WTC11 (cell line): ENCODE measurements at regions not wholly inside any gene's neighbourhood (a gene's known extent, or its start where the extent isn't known, plus 50 kb on each side); places are given as distances from the start of the nearest gene placed in this dataset.

Experiments used
- ATAC-seq: fragments of 200-7000 bp; cut with Tn5 transposase; 2 replicates; pipeline ENCODE4 v1.10.0; 2021; ENCODE audit warnings: mild to moderate bottlenecking, moderate library complexity
- CTCF ChIA-PET: fragments of 300-600 bp; sonication (Branson Sonifier 250); formaldehyde crosslinking; loops from one replicate; lab custom pipeline; 2021; ENCODE audit warnings: antibody characterized with exemption; lab: Charles Lee
- POLR2A ChIA-PET: fragments of 350-600 bp; sonication (Branson Sonifier 250); formaldehyde crosslinking; loops from one replicate; lab custom pipeline; 2021; ENCODE audit warnings: antibody characterized with exemption; lab: Charles Lee
- DNase-seq: peaks from one replicate; pipeline ENCODE4 v3.0.0; 2021; ENCODE audit warnings: low spot score
- H3K27ac Mint-ChIP-seq: 2 replicates; pipeline ENCODE4 v1.8.0; 2021; ENCODE audit warnings: mixed read lengths
- H3K27me3 Mint-ChIP-seq: 2 replicates; pipeline ENCODE4 v1.8.0; 2021; ENCODE audit warnings: low read depth, mild to moderate bottlenecking, moderate library complexity, mixed read lengths
- H3K36me3 Mint-ChIP-seq: 2 replicates; pipeline ENCODE4 v1.8.0; 2021; ENCODE audit warnings: mixed read lengths
- H3K4me1 Mint-ChIP-seq: 2 replicates; pipeline ENCODE4 v1.8.0; 2022; ENCODE audit warnings: mixed read lengths
- H3K4me3 Mint-ChIP-seq: 2 replicates; pipeline ENCODE4 v1.8.0; 2021; ENCODE audit warnings: mild to moderate bottlenecking, moderate library complexity, mixed read lengths
- H3K9me3 Mint-ChIP-seq: 2 replicates; pipeline ENCODE4 v1.8.0; 2021; ENCODE audit warnings: mixed read lengths
- CTCF ChIP-seq: fragments of 200-600 bp; IDR thresholded peaks from 2 replicates; pipeline ENCODE4 v1.8.0; 2022; ENCODE audit warnings: antibody characterized with exemption
- ERG ChIP-seq: fragments of 250-450 bp; sonication (Bioruptor Pico); IDR thresholded peaks from 2 replicates; pipeline ENCODE4 v1.8.0; 2021; ENCODE audit warnings: mild to moderate bottlenecking
- ETV6 ChIP-seq: sonication (generic); formaldehyde crosslinking; IDR thresholded peaks from 2 replicates; pipeline ENCODE4 v1.8.1; 2022; ENCODE audit warnings: mild to moderate bottlenecking, missing genetic modification reagents
- FOXK1 ChIP-seq: sonication (generic); formaldehyde crosslinking; IDR thresholded peaks from 2 replicates; pipeline ENCODE4 v1.8.0; 2022; ENCODE audit warnings: mild to moderate bottlenecking, moderate library complexity, missing genetic modification reagents
- FOXP4 ChIP-seq: sonication (generic); formaldehyde crosslinking; IDR thresholded peaks from 2 replicates; pipeline ENCODE4 v1.8.0; 2022; ENCODE audit warnings: mild to moderate bottlenecking, missing genetic modification reagents
- NFYB ChIP-seq: sonication (generic); formaldehyde crosslinking; conservative IDR thresholded peaks from 2 replicates; pipeline ENCODE4 v1.8.0; 2022; ENCODE audit warnings: low read depth, missing genetic modification reagents
- NR3C1 ChIP-seq: sonication (generic); formaldehyde crosslinking; conservative IDR thresholded peaks from 2 replicates; pipeline ENCODE4 v1.8.1; 2023; ENCODE audit warnings: low read depth, mild to moderate bottlenecking, missing genetic modification reagents
- PRRX2 ChIP-seq: fragments of 250-450 bp; sonication (Bioruptor Pico); IDR thresholded peaks from 2 replicates; pipeline ENCODE4 v1.8.0; 2021; ENCODE audit warnings: mild to moderate bottlenecking
- TP53 ChIP-seq: sonication (generic); formaldehyde crosslinking; IDR thresholded peaks from 2 replicates; pipeline ENCODE4 v1.8.1; 2023; ENCODE audit warnings: mild to moderate bottlenecking, missing genetic modification reagents
- USF1 ChIP-seq: sonication (generic); formaldehyde crosslinking; IDR thresholded peaks from 2 replicates; pipeline ENCODE4 v1.8.0; 2022; ENCODE audit warnings: mild to moderate bottlenecking, missing genetic modification reagents
- ZBTB21 ChIP-seq: sonication (generic); formaldehyde crosslinking; IDR thresholded peaks from 2 replicates; pipeline ENCODE4 v1.8.1; 2023; ENCODE audit warnings: mild to moderate bottlenecking, missing genetic modification reagents, borderline replicate concordance
- ZBTB43 ChIP-seq: sonication (generic); formaldehyde crosslinking; IDR thresholded peaks from 2 replicates; pipeline ENCODE4 v1.8.1; 2023; ENCODE audit warnings: mild to moderate bottlenecking, missing genetic modification reagents
- ZNF138 ChIP-seq: sonication (generic); formaldehyde crosslinking; conservative IDR thresholded peaks from 2 replicates; pipeline ENCODE4 v1.8.1; 2022; ENCODE audit warnings: mild to moderate bottlenecking, moderate library complexity, missing genetic modification reagents
- ZNF263 ChIP-seq: sonication (generic); formaldehyde crosslinking; IDR thresholded peaks from 2 replicates; pipeline ENCODE4 v1.8.1; 2022; ENCODE audit warnings: low read depth, mild to moderate bottlenecking, moderate library complexity, missing genetic modification reagents
- ZNF416 ChIP-seq: fragments of 250-450 bp; sonication (Bioruptor Pico); IDR thresholded peaks from 2 replicates; pipeline ENCODE4 v1.9.0; 2021; ENCODE audit warnings: mild to moderate bottlenecking, inconsistent platforms
- ZNF425 ChIP-seq: fragments of 250-450 bp; sonication (Bioruptor Pico); conservative IDR thresholded peaks from 2 replicates; pipeline ENCODE4 v1.9.0; 2021; ENCODE audit warnings: mild to moderate bottlenecking
- ZNF532 ChIP-seq: fragments of 250-450 bp; sonication (Bioruptor Pico); IDR thresholded peaks from 2 replicates; pipeline ENCODE4 v1.9.0; 2021; ENCODE audit warnings: mild to moderate bottlenecking, borderline replicate concordance

- no peak for TF ChIP-seq ZNF532
- TF ChIP-seq ZNF416 (CRISPR knock-in tag) = no peak
- TF ChIP-seq ERG (CRISPR knock-in tag) = no peak
- no peak for TF ChIP-seq PRRX2
- no peak for TF ChIP-seq ZBTB43
- no peak for TF ChIP-seq USF1 (CRISPR knock-in tag)
- no peak for TF ChIP-seq NFYB (CRISPR knock-in tag)
- TF ChIP-seq TP53 (CRISPR knock-in tag) = no peak
- TF ChIP-seq FOXK1 (CRISPR knock-in tag) = no peak
- TF ChIP-seq FOXP4 = no peak
These were observed 1042.1 kb downstream of the FSCB start (continued) for GRCh38 chr14:43464968-43465367.

GRCh38 chr14:43449291-43449690, 1057.8 kb downstream of the FSCB start:
- ChIA-PET POLR2A (no interaction called here), CTCF (no interaction called here)
- no peak for ATAC-seq
- H3K4me1 Mint-ChIP-seq = no peaks in the 10 kb centered on the region
- H3K27ac Mint-ChIP-seq = no peak overlapping the region
- TF ChIP-seq NR3C1 (CRISPR knock-in tag) (no peak), TP53 (CRISPR knock-in tag) (no peak), CTCF (no peak), ZNF138 (CRISPR knock-in tag) (no peak), ZBTB21 (no peak), ZNF263 (CRISPR knock-in tag) (no peak), ZNF425 (CRISPR knock-in tag) (no peak), ETV6 (CRISPR knock-in tag) (no peak)
- H3K36me3 Mint-ChIP-seq = peaks cover 8% of the 10 kb centered on the region
- no peak for DNase-seq
- peaks cover 31% of the 10 kb centered on the region for H3K9me3 Mint-ChIP-seq
- H3K27me3 Mint-ChIP-seq = no peaks in the 10 kb centered on the region
- no peak overlapping the region for H3K4me3 Mint-ChIP-seq
